HL-60 (cell line): ENCODE measurements at regions not wholly inside any gene's neighbourhood (a gene's known extent, or its start where the extent isn't known, plus 50 kb on each side); places are given as distances from the start of the nearest gene placed in this dataset.

Experiments
- CTCF ChIP-seq: IDR thresholded peaks from one replicate; pipeline ENCODE4 v1.5.1; 2011; ENCODE audit warnings: low read length, control low read depth, inconsistent platforms; ENCODE audit not compliant: insufficient read depth
- POLR2AphosphoS5 ChIP-seq: IDR thresholded peaks from 2 replicates; pipeline ENCODE4 v1.6.1; 2012; ENCODE audit warnings: low read depth
- SPI1 ChIP-seq: IDR thresholded peaks from 2 replicates; pipeline ENCODE4 v1.6.1; 2012; ENCODE audit warnings: low read depth, mild to moderate bottlenecking, borderline replicate concordance

GRCh38 chr2:118340103-118340502, 251.8 kb downstream of the INSIG2 start:
- TF ChIP-seq SPI1 (no peak), CTCF (no peak), POLR2AphosphoS5 (no peak)
